ENCODE measurements at regions not wholly inside any gene's neighbourhood (a gene's known extent, or its start where the extent isn't known, plus 50 kb on each side); places are given as distances from the start of the nearest gene placed in this dataset.

DNA sequence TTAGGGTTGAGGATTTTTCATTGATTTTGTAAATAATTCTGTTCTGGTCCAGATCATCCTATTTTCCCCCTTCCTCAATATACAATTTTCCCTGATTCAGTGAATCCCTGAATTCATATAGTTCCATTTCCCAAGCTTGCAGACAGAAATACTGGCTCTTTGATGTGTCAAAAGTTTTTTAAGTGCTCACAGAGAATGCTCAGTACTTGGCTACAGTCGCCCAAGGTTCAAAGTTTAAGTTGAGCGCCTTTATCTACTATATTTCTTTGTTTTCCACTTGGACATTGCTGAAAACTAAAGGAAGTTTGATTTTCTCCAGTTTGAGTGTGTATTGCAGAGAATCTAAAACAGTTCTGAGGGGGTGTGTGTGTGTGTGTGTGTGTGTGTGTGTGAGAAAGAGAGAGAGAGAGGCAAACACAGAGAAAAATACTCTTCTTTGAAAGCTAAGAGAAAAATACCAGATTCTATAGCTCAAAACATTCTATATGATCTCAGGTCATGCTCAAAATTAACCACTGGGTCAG is 136.2 kb upstream of the ACO1 start:
- H3K4me1 ChIP-seq: no peaks in the 10 kb centered on the region
- no peaks in the 10 kb centered on the region for H3K36me3 ChIP-seq (ENCODE audit: low read depth, missing control alignments)
- no peak overlapping the region for H3K27ac ChIP-seq
- no peaks in the 10 kb centered on the region for H3K9me3 ChIP-seq
- H3K27me3 ChIP-seq: no peaks in the 10 kb centered on the region
- WGBS, 2 donors: 71 to 77% methylated on average over 2 of the region's 2 CpGs
- intact Hi-C loops (cut with DNase I; ENCODE audit: low total_unique reads): no loop called here
- DNase-seq: no peak
- TF ChIP-seq, protein P1, sequence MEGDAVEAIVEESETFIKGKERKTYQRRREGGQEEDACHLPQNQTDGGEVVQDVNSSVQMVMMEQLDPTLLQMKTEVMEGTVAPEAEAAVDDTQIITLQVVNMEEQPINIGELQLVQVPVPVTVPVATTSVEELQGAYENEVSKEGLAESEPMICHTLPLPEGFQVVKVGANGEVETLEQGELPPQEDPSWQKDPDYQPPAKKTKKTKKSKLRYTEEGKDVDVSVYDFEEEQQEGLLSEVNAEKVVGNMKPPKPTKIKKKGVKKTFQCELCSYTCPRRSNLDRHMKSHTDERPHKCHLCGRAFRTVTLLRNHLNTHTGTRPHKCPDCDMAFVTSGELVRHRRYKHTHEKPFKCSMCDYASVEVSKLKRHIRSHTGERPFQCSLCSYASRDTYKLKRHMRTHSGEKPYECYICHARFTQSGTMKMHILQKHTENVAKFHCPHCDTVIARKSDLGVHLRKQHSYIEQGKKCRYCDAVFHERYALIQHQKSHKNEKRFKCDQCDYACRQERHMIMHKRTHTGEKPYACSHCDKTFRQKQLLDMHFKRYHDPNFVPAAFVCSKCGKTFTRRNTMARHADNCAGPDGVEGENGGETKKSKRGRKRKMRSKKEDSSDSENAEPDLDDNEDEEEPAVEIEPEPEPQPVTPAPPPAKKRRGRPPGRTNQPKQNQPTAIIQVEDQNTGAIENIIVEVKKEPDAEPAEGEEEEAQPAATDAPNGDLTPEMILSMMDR (IDR thresholded peaks at IDR 0.05): no peak
- H3K4me3 ChIP-seq: no peak overlapping the region

DNA sequence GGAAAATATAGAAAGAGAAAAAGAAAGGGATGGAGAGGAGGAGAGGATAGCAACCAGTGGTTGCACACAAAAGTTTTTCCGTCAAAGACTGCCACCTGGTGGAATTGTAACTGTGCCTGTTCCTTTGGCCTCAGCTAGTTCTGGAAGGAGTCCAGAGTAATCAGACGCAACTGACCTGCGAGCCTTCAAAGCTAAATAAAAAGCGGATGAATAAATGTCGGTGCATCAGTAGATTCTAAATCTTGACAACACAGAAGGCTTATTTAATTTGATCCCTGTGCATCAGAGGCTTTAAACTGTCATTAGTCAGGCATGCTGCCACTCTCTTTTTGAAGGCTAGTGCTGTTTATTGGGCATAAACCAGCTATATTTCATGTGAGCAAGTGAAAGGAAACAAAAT is 132.9 kb upstream of the ACO1 start:
- no peak for TF ChIP-seq POLR2A (IDR thresholded peaks at IDR 0.05)
- TF ChIP-seq, protein P1 (IDR thresholded peaks at IDR 0.05): peak in 2 of 3 experiments; percentile 49 to 55
- 0 to 1% methylated on average over 5 of the region's 5 CpGs for WGBS, 2 donors
- Histone ChIP-seq H3K27ac (no peak overlapping the region), H3K27me3 (no peaks in the 10 kb centered on the region), H3K4me3 (no peak overlapping the region), H3K4me1 (no peaks in the 10 kb centered on the region), H3K9me3 (no peaks in the 10 kb centered on the region), H3K36me3 (ENCODE audit: low read depth, missing control alignments) (no peaks in the 10 kb centered on the region)
- peak; percentile 79 for DNase-seq
- intact Hi-C loops (cut with DNase I; ENCODE audit: low total_unique reads): no loop called here

DNA sequence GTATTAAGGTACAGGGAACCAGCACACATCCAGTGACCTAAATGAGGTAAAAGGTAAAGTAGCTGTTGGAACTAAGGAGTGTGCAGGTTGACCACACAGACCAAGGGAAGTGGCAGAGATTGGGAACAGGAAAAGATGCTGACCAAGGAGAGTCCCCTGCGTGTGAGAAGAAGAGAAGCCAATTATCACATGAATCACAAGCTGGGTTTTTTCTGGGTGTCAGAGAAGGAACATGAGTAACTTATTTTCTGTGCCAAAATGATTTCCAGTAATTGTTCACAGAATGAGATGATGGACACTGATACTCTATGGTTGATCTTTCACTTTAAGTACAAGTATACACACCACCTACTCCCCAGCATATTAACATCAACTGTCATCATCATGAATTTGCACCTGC is 130.7 kb upstream of the ACO1 start:
- TF ChIP-seq, protein P1 (IDR thresholded peaks at IDR 0.05): no peak
- TF ChIP-seq POLR2A (IDR thresholded peaks at IDR 0.05): no peak
- WGBS, 2 donors: 43 to 71% methylated on average over 1 of the region's 1 CpG
- intact Hi-C loops (cut with DNase I; ENCODE audit: low total_unique reads): no loop called here
- Histone ChIP-seq H3K36me3 (ENCODE audit: low read depth, missing control alignments) (no peaks in the 10 kb centered on the region), H3K4me1 (no peaks in the 10 kb centered on the region), H3K27ac (no peak overlapping the region), H3K4me3 (no peak overlapping the region), H3K9me3 (no peaks in the 10 kb centered on the region), H3K27me3 (no peaks in the 10 kb centered on the region)
- DNase-seq: no peak

DNA sequence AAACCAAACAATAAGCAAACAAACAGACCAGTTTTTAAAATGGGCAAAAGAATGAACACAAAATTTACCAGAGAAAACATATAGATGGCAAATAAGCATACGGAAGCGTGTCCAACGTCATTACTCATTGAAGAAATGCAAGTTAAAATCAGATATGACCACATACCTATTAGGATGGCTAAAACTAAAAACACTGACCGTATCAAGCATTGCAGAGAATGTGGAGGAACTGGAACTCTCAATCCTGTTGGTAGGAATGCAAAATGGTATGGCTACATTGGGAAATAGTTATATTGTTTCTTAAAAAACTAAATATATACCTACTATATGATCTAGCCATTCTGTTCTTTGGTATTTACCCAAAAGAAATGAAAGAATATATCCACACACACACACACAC is 129.4 kb upstream of the ACO1 start:
- Histone ChIP-seq H3K36me3 (ENCODE audit: low read depth, missing control alignments) (no peaks in the 10 kb centered on the region), H3K4me3 (no peak overlapping the region), H3K4me1 (no peaks in the 10 kb centered on the region), H3K9me3 (no peaks in the 10 kb centered on the region), H3K27me3 (no peaks in the 10 kb centered on the region), H3K27ac (no peak overlapping the region)
- intact Hi-C loops (cut with DNase I; ENCODE audit: low total_unique reads): no loop called here
- WGBS, 2 donors: 84 to 93% methylated on average over 4 of the region's 4 CpGs
- no peak for TF ChIP-seq POLR2A (IDR thresholded peaks at IDR 0.05)
- TF ChIP-seq, protein P1 (IDR thresholded peaks at IDR 0.05): no peak
- no peak for DNase-seq

DNA sequence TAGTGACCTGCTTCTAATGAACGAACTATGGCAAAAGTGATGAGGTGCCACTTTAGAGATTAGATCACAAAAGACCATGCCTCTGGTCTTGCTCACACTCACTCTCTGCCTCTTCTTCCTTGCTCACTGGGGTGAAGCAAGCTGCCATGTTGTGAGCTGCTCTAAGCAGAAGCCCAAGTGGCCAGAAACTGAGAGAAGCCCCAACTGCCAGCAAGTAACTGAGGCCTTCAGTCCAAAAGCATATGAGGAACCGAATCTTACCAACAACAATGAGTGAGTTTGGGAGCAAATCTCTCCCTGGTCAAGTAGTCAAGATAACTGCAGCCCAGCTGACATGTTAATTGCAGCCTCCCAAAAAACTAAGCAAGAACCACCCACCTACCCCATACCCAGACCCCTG is 126.0 kb upstream of the ACO1 start:
- Histone ChIP-seq H3K27me3 (no peaks in the 10 kb centered on the region), H3K4me3 (no peak overlapping the region), H3K36me3 (ENCODE audit: low read depth, missing control alignments) (no peaks in the 10 kb centered on the region), H3K9me3 (no peaks in the 10 kb centered on the region), H3K27ac (no peak overlapping the region), H3K4me1 (no peaks in the 10 kb centered on the region)
- TF ChIP-seq, protein P1 (IDR thresholded peaks at IDR 0.05): no peak
- no peak for TF ChIP-seq POLR2A (IDR thresholded peaks at IDR 0.05)
- 92 to 94% methylated on average over 2 of the region's 2 CpGs for WGBS, 2 donors
- intact Hi-C loops (cut with DNase I; ENCODE audit: low total_unique reads): no loop called here
- DNase-seq: no peak

All from testis (tissue), 2 donors.